Loucy (cell line): ENCODE measurements at regions not wholly inside any gene's neighbourhood (a gene's known extent, or its start where the extent isn't known, plus 50 kb on each side); places are given as distances from the start of the nearest gene placed in this dataset.
A peak's percentile ranks its signal among the peaks of the same experiment; 100 is the strongest.

ENCODE experiments used
- H2AFZ ChIP-seq: fragments of 200-600 bp; sonication (generic); 2 replicates; pipeline ENCODE4 v1.6.0; 2016; ENCODE audit warnings: antibody characterized with exemption, mild to moderate bottlenecking, low read length, moderate library complexity
- H3F3A ChIP-seq: fragments of 200-600 bp; 2 replicates; pipeline ENCODE4 v1.6.0; 2016; ENCODE audit warnings: antibody characterized with exemption, low read depth, mild to moderate bottlenecking
- H3K27me3 ChIP-seq: fragments of 200-600 bp; sonication (generic); 2 replicates; pipeline ENCODE4 v1.6.1; 2014; ENCODE audit warnings: low read length, mild to moderate bottlenecking; ENCODE audit not compliant: insufficient read depth, poor library complexity, severe bottlenecking
- H3K36me3 ChIP-seq: fragments of 200-600 bp; sonication (generic); 2 replicates; pipeline ENCODE4 v1.6.1; 2016; ENCODE audit warnings: low read length; ENCODE audit not compliant: insufficient read depth
- H3K4me1 ChIP-seq: fragments of 200-600 bp; sonication (generic); 2 replicates; pipeline ENCODE4 v1.5.1; 2014; ENCODE audit warnings: low read length, mild to moderate bottlenecking; ENCODE audit not compliant: insufficient read depth, poor library complexity, severe bottlenecking
- H3K4me2 ChIP-seq: fragments of 200-600 bp; sonication (generic); 2 replicates; pipeline ENCODE4 v1.6.0; 2014; ENCODE audit warnings: antibody characterized with exemption, low read length, low read depth, mild to moderate bottlenecking; ENCODE audit not compliant: poor library complexity, severe bottlenecking
- H3K4me3 ChIP-seq: fragments of 200-600 bp; sonication (generic); 2 replicates; pipeline ENCODE4 v1.5.1; 2014; ENCODE audit warnings: low read length, mild to moderate bottlenecking, mixed read lengths; ENCODE audit not compliant: poor library complexity, severe bottlenecking
- H3K79me2 ChIP-seq: fragments of 200-600 bp; sonication (generic); 2 replicates; pipeline ENCODE4 v1.6.1; 2014; ENCODE audit warnings: low read length; ENCODE audit not compliant: insufficient read depth
- H3K9ac ChIP-seq: fragments of 200-600 bp; sonication (generic); 2 replicates; pipeline ENCODE4 v1.6.0; 2014; ENCODE audit warnings: mild to moderate bottlenecking, low read depth, low read length, moderate library complexity; ENCODE audit not compliant: poor library complexity, severe bottlenecking
- H3K9me2 ChIP-seq: fragments of 200-600 bp; sonication (generic); replicated peaks from 2 replicates; pipeline ENCODE4 v1.6.1; 2016; ENCODE audit warnings: low read depth, low read length, mixed read lengths
- H3K9me3 ChIP-seq: fragments of 200-600 bp; sonication (generic); 2 replicates; pipeline ENCODE4 v1.6.1; 2014; ENCODE audit warnings: mild to moderate bottlenecking, antibody characterized with exemption, low read length, low read depth; ENCODE audit not compliant: insufficient read depth
- H4K20me1 ChIP-seq: fragments of 200-600 bp; sonication (generic); 2 replicates; pipeline ENCODE4 v1.6.0; 2014; ENCODE audit warnings: antibody characterized with exemption, low read length, mild to moderate bottlenecking; ENCODE audit not compliant: insufficient read depth, poor library complexity, severe bottlenecking
- EZH2phosphoT487 ChIP-seq: fragments of 200-600 bp; IDR thresholded peaks from 2 replicates; pipeline ENCODE4 v1.6.1; 2018; ENCODE audit warnings: antibody characterized with exemption, mild to moderate bottlenecking, moderate library complexity, borderline replicate concordance
- TF ChIP-seq, protein P1 (sequence below): fragments of 200-600 bp; sonication (generic); conservative IDR thresholded peaks from 2 replicates; pipeline ENCODE4 v1.5.1; 2014; ENCODE audit warnings: mild to moderate bottlenecking, antibody characterized with exemption, low read length

DNA sequence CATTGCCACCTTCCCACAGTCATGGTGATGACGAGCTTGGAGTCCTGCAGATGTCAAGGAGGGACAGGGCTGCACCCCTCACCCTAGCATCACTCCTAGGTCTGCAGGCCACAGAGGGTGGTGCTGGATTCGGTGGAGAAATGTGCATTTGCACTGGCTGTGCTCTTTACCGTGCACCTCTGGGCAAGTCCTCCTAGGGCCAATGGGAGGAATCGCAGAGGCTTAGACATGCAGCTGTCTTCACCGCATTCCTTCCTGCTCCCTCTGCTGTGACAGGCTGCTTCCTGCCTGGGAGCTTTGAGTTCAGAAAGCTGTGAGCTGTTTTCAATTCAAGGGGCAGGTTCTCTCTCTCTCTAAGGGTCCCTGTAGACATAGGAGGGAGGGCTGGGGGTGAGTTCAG is 85.1 kb downstream of the EDN3 start:
- H3K4me2 ChIP-seq, result peak overlapping the region; percentile 2
- H3F3A ChIP-seq, result no peaks in the 10 kb centered on the region
- H3K9ac ChIP-seq, result no peak overlapping the region
- H3K27me3 ChIP-seq, result no peaks in the 10 kb centered on the region
- no peaks in the 10 kb centered on the region for H3K9me3 ChIP-seq
- no peaks in the 10 kb centered on the region for H3K79me2 ChIP-seq
- H3K9me2 ChIP-seq, result no peaks in the 10 kb centered on the region
- no peak for TF ChIP-seq EZH2phosphoT487
- TF ChIP-seq, protein P1, sequence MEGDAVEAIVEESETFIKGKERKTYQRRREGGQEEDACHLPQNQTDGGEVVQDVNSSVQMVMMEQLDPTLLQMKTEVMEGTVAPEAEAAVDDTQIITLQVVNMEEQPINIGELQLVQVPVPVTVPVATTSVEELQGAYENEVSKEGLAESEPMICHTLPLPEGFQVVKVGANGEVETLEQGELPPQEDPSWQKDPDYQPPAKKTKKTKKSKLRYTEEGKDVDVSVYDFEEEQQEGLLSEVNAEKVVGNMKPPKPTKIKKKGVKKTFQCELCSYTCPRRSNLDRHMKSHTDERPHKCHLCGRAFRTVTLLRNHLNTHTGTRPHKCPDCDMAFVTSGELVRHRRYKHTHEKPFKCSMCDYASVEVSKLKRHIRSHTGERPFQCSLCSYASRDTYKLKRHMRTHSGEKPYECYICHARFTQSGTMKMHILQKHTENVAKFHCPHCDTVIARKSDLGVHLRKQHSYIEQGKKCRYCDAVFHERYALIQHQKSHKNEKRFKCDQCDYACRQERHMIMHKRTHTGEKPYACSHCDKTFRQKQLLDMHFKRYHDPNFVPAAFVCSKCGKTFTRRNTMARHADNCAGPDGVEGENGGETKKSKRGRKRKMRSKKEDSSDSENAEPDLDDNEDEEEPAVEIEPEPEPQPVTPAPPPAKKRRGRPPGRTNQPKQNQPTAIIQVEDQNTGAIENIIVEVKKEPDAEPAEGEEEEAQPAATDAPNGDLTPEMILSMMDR, result no peak
- no peaks in the 10 kb centered on the region for H4K20me1 ChIP-seq
- H3K4me1 ChIP-seq, result no peaks in the 10 kb centered on the region
- H3K4me3 ChIP-seq, result no peak overlapping the region
- no peaks in the 10 kb centered on the region for H3K36me3 ChIP-seq
- H2AFZ ChIP-seq, result 0 out of 2 replicates have a peak overlapping the region, but pooled peaks have one; percentile 4

DNA sequence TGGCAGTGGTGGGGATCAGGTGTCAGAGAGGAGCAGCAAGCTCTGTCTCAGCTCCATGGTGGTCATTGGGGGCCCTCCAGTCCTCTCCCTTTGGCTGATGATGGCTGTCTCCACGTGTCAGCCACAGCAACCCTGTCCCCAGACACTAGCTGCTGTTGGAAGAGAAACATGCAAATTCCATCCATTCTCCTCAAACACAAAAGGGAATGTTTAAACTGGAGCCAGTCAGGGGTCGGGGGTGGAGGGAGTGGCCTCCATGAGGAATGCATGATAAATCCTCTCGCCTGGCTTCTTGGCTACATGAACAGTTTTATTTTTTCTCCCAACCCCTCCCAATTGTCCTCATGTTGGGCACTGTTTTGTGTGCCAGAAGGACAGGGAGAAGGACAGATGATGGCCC is 86.4 kb downstream of the EDN3 start:
- no peaks in the 10 kb centered on the region for H3K27me3 ChIP-seq
- no peaks in the 10 kb centered on the region for H4K20me1 ChIP-seq
- no peak overlapping the region for H3K9ac ChIP-seq
- no peaks in the 10 kb centered on the region for H3F3A ChIP-seq
- H2AFZ ChIP-seq, result no peak overlapping the region
- H3K9me2 ChIP-seq, result no peaks in the 10 kb centered on the region
- H3K36me3 ChIP-seq, result no peaks in the 10 kb centered on the region
- H3K79me2 ChIP-seq, result no peaks in the 10 kb centered on the region
- H3K4me3 ChIP-seq, result no peak overlapping the region
- H3K4me1 ChIP-seq, result no peaks in the 10 kb centered on the region
- no peak overlapping the region for H3K4me2 ChIP-seq
- no peak for TF ChIP-seq EZH2phosphoT487
- TF ChIP-seq, protein P1, result no peak
- H3K9me3 ChIP-seq, result no peaks in the 10 kb centered on the region

DNA sequence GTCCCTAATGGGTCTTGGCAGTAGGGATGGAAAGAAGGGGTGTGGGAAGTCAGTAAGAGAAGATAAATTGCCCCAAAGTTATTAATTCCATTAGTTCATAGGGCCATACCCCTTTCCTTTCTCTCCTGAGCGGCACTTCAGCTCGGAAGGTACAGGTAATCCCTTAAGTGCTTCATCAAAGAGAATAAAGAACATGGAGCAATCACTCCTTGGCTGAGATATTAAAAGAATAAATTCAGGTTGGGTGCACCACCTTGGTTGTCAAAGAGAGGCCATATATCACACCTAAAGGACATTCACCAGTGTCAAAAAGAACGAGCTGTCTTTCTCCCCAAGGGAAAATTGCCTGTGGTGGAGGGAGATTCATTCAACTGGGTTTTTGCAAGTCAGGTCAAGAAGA is 87.5 kb downstream of the EDN3 start:
- Histone ChIP-seq H3K4me3 (no peak overlapping the region), H4K20me1 (no peaks in the 10 kb centered on the region), H3K4me1 (no peaks in the 10 kb centered on the region), H2AFZ (no peak overlapping the region), H3K79me2 (no peaks in the 10 kb centered on the region), H3K9me3 (no peaks in the 10 kb centered on the region), H3K9me2 (no peaks in the 10 kb centered on the region), H3K9ac (no peak overlapping the region), H3F3A (no peaks in the 10 kb centered on the region), H3K27me3 (no peaks in the 10 kb centered on the region), H3K36me3 (no peaks in the 10 kb centered on the region), H3K4me2 (no peak overlapping the region)
- no peak for TF ChIP-seq EZH2phosphoT487

DNA sequence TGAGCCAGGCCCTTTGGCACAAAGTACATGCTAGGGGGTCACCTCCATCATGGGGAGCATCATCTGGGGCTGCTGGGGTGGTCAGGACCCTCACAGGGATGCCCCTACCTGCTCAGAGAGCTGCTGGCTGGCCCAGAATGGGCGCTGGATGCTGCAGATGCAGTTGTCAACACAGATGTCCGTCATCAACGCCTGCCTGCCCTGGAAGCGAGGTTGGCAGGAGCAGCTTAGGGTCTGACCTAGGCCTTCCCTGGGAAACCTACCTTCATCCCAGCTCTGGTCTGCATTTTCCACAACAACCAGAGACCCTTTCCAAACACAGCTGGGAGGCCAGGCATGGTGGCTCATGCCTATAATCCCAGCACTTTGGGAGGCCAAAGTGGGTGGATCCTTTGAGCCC is 88.0 kb downstream of the EDN3 start:
- no peaks in the 10 kb centered on the region for H3K9me2 ChIP-seq
- no peak overlapping the region for H3K9ac ChIP-seq
- no peaks in the 10 kb centered on the region for H3K4me1 ChIP-seq
- no peaks in the 10 kb centered on the region for H3K36me3 ChIP-seq
- TF ChIP-seq EZH2phosphoT487, result no peak
- TF ChIP-seq, protein P1, result no peak
- no peaks in the 10 kb centered on the region for H3K9me3 ChIP-seq
- no peak overlapping the region for H2AFZ ChIP-seq
- H3F3A ChIP-seq, result no peaks in the 10 kb centered on the region
- H4K20me1 ChIP-seq, result no peaks in the 10 kb centered on the region
- H3K4me2 ChIP-seq, result no peak overlapping the region
- H3K4me3 ChIP-seq, result no peak overlapping the region
- no peaks in the 10 kb centered on the region for H3K27me3 ChIP-seq
- H3K79me2 ChIP-seq, result no peaks in the 10 kb centered on the region
